HG03342 (cell line): ENCODE measurements at regions not wholly inside any gene's neighbourhood (a gene's known extent, or its start where the extent isn't known, plus 50 kb on each side); places are given as distances from the start of the nearest gene placed in this dataset.
"Not testable (repeated sequence)": the region's sequence is repeated elsewhere in the genome, so short reads cannot be mapped to it uniquely, and the experiment has no call there.

Experiments used
- ATAC-seq: cut with Tn5 transposase; IDR thresholded peaks from one replicate; pipeline ENCODE4 v1.9.1; 2021; ENCODE audit warnings: mild to moderate bottlenecking, moderate library complexity; ENCODE audit not compliant: unreplicated experiment

DNA sequence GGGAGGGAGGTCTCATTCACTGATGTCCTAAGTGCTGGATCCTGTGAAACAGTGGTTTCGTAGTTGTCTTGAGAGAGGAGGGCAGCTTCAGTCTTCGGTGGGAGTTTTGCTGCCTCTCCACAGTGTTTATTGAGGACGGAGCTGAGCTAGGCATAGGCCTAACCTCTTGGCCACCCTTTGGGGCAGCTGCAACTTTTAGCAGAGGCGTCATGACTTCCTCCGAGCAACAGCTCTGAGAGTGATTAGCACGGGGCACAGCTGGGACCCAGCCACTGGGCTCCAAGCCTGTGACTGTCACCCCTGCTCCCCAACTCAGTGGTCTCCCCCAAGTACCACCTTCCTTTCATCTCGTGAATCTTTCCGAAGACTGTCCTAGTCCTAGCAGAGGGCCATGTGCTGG, 139.9 kb upstream of the NCOR2 start:
- no peak for ATAC-seq

DNA sequence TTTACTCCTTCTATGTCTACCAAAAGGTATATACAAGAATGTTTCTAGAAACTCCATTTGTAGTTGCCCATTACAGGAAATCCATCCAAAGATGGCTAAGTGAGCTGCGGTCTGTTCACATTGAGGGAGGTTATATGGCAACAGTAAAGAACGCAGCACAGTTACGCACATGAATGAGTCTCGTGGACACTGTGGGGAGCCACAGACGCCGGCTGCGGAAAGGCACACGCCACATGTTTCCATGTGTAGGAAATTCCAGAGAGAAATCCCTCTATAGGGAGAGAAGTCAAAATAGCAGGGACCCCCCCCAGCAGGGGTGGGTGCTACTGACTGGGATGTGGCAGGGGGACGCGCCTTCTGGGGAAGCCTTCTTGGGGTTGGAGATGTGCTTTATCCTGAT, 139.0 kb upstream of the NCOR2 start:
- ATAC-seq = no peak

DNA sequence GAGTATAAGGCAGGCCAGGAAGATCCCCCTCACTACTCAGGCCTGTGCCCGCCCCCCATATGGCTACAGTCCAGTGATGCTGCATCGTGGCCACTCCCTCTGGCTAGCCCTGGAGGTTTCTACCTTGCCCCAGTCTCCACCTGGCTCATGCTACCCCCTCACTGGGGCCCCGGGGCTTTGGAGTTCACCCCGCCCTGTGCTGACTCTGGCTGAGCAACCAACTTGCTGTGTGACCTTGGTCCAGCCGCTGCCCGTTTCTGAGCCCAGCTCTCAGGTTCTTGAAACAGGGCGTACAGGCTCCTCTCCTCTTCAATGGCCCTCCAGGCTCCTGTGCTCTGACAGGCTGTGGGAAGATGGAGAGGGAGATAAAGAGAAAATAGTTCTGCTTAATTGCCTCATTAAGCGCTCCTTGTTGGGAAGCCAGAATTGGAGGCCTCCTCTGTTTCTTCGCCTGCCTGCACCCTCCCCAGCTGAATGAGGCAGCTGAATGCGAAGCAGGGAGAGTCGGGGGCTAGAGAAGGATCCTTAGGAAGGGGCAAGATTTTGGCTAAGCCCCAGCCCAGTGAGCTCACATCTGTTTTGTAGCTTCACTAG, 138.2 kb upstream of the NCOR2 start:
- ATAC-seq = no peak

DNA sequence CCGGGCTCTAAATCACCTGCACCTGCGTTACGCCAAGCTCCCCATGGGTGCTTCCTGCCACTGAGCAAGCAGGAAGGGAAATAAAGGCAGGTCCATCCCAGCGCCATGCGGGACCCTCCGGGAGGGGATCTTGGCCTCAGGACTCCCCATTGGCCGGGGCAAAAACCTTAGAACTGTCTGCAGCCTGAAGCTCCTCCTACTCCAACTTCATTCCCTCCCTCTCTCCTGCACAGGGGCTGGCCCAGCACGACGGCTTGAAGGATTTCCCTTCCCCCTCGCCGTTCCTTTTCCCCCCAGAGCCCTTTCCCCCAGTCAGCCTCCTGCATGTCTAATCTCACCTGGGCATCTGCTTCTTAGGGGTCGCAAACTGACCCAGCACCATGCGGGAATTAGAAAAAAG, 137.2 kb upstream of the NCOR2 start:
- ATAC-seq = no peak

DNA sequence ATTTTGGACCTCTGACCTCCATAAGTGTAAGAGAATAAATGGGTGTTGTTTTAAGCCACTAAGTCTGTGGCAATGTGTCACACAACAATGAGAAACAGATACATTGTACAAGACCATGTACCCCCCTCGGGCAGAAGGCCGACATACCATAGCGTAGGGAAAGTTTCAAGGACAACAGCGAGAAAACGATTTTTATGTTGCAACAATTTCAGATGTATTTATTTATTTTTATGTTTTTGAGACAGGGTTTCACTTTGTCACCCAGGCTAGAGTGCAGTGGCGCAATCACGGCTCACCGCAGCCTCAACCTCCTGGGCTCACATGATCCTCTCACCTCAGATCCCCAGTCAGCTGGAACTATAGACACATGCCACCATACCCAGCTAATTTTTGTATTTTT, 136.4 kb upstream of the NCOR2 start:
- ATAC-seq = no peak

DNA sequence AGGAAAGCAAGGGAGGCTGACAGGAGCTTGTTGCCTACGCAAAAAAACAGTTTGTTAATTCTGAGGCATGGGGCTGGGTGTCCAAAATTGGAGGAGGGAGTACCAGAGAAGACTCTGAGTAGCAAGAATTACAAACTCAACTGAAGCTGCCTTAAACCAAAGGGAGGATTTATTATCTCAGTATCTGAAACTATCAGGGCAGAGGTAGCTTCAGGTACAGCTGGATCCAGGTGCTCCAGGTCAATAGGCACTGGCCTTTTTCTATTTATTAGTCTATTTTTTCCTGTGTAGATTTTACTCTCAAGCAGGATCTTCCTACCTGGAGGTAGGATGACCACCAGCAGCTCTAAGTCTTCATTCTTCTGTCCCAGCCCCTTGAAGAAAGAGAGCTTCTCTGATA, 135.3 kb upstream of the NCOR2 start:
- ATAC-seq = no peak

DNA sequence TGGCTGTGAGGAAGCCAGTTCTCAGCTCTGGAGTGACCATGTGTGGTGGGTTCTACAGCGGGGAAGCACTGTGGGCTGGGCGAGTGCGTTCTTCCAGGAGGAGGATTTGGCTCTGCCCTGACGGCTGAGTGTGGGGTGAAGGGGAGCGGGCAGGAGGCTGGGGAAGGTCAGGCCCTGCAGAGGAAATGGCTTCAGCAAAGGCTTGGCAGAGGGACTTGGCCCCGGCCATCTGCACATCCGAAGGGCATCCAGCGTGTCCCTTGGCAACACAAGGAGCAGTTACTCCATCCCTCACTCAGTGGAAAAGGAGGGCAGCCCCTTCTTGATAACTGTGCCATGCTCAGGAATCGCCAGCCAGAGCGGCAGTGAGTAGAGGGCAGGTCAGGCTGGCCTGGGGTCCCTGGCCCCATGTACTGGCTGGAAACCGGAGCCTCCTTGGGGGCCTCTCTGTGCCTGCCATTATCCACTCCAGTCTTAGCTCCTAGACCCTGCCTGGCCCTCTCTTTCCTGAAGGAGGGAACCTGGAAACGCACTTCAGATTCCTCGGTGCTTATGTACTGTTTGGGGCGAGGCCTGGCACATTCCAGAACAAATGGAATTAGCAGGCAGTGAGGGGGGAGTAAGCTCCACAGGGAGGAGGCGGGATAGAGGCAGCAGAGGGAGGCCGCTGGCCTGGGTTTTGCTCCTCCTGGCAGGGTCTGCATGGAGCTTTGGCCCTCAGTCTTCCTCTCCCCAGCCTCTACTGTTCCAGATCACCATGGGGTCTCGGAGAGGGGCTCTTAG, 133.6 kb upstream of the NCOR2 start:
- ATAC-seq = no peak

DNA sequence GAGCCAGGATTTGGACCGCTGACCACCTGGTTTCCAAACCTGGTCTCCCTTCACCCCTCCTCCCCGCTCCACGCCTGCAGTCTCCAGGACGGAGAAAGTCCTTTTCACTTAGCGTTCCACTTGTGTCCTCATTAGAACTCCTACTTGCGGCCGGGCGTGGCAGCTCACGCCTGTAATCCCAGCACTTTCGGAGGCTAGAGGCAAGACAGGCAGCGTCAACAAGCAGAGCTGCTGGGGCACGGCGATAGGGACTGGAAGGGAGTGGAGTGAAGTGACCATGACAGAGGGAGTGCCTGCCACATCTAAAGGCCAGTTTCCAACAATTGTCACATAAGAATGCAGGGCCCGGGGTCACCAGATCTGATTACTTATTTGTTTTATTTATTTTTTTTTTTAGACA, 132.5 kb upstream of the NCOR2 start:
- no peak for ATAC-seq

DNA sequence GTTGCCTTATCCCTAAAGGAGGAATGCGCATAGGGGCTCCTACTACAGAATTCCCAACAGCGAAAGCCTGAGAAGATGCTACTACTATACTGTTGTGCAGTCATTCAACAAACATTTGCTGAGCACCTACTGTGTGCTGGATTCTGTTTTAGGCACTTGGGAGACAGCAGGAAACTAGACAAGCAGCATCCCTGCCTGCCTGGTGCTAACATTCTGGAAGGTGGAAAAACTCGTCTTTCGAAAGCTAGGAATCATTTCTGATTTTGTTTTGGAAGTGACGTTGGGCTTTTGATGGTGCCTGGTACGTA, 131.5 kb upstream of the NCOR2 start:
- ATAC-seq = no peak

DNA sequence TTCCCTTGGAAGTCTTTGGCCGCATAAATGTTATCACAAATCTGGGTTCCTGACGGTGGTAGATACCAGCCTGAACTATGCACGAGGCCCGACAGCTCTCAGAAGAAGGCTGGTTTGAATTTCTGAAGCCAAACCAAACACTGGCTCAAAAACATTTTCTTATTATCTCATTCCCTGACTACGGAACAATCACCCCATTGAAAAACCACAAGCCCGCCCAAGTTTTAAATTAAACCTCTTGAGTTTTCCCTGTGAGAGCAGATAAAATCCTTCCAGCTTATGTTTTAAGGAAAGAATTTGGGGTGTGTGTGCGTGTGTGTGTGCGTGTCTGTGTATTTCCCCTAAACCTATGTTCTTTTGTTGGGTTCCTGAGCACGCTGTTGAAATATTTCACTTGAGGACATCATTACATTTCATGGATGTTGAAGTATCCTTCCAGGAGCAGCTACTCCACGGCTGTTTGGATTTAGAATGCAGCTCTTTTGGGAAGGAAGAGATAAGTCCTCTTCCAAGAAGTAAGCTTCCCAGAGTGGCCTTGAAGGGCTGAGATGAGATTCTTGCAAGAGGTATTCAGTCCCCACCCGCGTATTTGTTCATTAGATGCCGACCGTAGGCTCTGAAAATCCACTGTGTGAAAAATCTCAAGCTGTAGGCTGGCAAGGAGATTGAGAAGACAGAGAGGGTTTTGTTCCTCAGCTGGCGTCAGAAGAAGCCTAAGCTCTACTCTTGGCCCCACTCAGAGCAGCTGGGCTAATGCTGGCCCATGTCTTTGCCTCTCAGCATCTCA, 131.0 kb upstream of the NCOR2 start:
- ATAC-seq = no peak

DNA sequence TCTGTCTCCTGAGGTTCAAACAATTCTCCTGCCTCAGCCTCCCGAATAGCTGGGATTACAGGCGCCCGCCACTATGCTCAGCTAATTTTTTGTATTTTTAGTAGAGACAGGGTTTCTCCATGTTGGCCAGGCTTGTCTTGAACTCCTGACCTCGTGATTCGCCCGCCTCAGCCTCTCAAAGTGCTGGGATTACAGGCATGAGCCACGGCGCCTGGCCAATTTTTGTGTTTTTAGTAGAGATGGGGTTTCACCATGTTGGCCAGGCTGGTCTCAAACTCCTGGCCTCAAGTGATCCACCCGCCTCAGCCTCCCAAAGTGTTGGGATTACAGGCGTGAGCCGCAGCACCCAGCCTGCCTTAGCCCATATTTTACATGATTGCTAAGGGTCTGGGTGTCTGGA, 130.3 kb upstream of the NCOR2 start:
- ATAC-seq = not testable (repeated sequence)

DNA sequence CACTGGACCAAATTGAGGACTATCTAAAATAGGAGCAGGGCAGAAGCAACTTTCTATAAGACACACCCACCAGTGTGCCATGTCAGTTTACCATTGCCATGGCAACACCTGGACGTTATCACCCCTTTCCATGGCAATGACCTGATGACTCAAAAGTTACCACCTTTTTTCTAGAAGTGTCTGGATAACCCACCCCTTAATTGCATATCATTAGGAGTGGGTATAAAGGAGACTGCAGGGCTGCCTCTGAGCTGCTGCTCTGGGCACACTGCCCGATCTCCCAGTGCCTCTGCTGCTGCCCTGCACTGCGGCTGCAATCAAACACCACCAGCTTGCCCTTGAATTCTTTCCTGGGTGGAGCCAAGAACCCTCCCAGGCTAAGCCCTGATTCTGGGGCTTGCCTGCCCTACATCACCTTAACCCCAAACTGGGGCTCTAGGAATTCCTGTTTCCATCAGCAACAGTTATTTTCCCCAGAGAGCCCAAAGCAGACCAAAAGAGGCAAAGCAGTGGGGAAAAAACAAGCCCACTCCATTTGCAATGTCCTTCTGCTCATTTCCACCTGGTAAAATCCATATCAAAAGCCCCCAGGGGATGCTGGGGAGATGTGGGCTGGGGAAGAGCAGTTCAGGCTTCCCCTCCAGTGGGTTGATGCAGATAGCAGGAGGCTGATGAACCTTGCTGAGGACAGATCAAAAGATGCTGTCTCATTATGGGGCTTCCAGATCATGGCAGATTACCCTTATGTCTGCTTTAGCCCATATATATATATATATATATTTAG, 129.5 kb upstream of the NCOR2 start:
- ATAC-seq = no peak

DNA sequence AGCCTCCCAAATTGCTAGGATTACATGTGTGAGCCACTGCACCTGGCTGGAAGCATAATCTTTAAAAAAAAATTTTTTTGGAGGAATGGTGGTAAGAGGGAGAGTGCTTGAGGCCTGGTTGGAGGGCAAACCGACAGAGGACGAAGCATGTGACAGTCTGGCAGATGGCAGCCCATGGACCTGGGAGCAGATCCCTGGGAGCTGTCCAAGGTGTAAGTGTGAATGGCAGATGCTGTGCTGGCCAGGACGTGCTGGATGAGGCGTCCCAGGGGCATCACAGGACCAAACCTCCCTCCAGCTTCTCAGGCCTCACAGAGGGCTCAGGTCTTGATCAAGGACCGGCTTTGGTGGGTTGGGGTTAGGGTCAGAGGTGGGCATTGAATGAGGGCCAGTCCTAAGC, 128.4 kb upstream of the NCOR2 start:
- no peak for ATAC-seq

DNA sequence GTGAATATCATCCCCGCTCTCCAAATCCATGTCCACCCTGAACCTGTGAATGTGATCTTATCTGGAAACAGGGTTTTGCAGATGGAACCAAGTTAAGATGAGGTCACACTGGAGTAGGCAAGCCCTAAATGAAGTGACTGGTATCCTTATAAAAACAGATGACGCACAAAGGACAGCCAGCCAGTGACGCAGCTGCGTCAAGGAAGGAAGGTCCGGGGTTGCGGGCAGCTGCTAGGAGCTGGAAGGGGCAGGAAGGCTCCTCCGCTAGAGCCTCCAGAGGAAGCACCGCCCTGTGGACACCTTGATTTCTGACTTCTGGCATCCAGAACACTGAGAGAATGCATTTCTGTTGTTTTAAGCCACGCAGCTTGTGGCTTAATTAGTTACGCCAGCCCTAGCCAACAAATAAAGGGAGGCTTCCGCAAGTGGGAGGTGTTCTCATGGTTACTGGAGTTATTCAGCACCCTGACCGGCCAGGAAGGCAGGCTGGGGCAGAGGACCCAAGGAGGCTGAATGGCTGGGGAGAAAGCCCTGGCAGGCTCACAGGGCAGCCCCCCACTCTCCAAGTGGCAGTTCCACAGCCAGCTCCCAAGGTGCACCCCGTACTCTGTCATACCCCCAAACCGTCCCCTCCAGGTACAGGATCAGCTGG, 127.6 kb upstream of the NCOR2 start:
- ATAC-seq = peak; percentile 55

DNA sequence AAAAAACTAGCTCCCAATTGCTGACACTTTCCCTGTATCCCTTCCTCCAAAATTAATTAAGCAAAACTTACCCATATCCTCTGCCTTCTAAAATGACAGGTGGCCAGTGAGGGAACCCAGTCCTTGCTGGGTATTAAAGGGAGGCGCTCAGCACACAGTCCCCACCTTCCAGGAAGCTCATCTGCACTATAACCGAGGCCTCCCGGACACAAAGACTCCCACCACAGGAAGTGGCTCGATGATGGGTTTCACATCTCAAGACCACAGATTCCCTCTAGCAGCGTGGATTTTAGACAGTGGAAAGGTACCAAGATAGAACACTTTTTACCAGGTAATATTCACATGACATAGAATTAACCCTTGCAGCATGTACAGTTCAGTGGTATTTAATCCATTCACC, 126.8 kb upstream of the NCOR2 start:
- peak; percentile 62 for ATAC-seq

DNA sequence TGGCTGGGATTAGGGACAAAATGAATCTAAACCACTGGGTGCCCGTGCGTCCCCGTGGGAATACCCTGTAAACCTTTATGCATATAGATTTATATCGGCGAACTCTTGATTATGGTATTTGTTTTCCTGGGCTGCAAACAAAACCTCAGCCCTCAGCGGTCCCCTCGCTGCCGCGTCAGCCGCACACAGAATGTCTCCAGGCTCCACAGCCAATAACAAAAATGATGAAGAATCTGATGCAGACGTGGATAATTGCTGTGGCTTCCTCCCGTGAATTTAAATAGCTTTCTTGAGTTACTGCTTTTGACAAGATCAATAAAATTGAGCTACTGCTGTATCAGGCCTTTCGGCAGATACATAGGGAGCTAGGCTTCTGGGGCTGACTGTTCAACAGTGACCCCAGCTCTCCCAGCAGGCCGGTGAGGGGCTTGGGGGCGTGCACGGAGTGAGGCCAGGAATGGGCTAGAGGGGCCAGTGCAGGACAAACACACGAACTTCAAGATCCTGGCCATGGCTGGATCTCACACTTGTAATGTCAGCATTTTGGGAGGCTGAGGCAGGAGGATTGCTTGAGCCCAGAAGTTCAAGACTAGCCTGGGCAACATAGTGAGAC, 125.8 kb upstream of the NCOR2 start:
- ATAC-seq = no peak

DNA sequence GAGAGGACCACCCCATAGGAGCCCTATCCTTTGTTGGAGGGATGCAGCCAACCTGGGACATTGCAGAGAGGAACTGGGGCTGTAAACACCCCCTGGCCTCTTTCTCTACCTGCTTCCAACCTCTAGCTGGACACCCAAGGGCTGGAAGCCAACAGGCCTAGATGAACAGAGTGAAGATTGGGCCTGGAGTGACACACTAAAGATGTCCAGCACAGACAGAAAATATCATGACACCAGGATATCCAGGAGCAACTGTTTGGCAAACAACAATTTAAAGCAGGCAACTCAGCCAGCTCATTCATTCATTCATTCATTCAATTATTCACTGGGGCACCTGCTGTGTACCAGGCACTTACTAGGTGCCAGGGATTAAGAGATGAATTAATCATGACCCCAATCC, 125.0 kb upstream of the NCOR2 start:
- ATAC-seq = no peak

DNA sequence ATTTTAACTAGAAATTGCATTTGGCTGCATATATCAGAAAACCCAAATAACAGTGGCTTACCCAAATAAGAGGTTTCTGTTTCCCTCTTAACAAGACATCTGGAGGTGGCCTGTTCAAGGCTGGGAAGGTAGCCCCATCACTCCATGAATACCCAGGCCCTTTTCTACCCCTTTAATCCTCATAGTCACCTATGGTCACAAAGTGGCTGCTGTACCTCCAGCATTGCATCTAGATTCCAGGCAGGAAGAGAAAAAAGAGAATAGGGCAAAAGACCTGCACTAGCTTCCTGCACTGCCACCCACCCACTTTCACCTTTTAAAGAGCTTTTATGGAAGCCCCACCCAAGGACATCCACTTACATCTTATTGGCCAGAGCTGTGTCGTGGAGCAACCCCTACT, 124.0 kb upstream of the NCOR2 start:
- no peak for ATAC-seq

DNA sequence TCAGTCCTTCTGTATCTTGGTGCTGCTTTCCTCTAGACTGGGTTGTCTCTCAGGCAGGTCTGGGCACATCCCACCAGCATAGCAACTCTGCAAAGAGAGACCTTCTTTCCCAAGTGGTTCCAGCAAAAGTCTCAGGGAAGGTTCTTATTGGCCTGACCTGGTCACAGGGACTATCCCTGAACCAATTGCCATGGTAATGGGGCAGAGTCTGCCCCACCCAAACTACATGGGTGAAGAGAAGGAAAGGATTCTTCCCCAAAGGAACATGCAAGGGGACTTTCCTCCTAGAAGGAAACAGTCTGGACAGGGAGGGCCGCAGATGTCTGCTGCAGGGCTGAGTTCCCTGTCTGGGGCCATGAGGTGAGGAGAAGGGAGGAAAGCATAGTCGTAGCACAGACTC, 122.2 kb upstream of the NCOR2 start:
- no peak for ATAC-seq

DNA sequence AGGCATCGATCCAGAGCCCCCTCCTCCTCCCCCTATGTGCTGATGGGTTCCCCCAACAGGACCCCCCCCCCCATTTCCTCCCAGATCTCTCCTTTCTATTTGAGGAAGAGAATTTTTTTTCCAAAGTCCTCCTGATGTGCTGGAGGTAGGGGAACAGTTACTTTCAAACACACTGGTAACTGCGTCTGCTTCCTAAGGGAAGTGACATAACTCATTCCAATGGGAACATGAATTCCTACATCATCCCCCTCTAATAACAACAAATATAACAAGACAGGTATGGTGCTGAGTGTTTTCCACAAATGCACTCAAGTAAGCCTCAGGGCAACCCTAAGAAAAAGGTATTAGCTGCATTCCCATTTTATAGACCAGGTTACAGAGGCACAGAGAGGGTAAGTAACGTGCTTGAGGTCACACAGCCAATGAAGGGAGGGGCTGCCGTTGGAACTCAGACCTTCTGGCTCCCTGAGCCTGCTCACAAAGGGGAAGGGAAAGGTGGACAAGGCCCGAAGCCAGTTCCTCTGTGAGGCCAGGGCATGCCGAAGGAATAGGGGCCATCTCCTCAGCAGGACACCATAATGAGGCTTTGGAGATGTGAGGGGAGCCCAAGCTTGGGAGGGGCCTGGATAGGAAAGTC, 121.1 kb upstream of the NCOR2 start:
- no peak for ATAC-seq
